MCF 10A (cell line): ENCODE measurements at regions not wholly inside any gene's neighbourhood (a gene's known extent, or its start where the extent isn't known, plus 50 kb on each side); places are given as distances from the start of the nearest gene placed in this dataset.
"Not testable (repeated sequence)": the region's sequence is repeated elsewhere in the genome, so short reads cannot be mapped to it uniquely, and the experiment has no call there.

Experiments used
- BruUV-seq: library from RNA; stranded (reverse); fragments of 400-500 nt; replicated peaks from 2 replicates; lab custom pipeline; 2021; lab: Mats Ljungman, UMichigan
- CTCF ChIA-PET: fragments of 300-600 bp; sonication (Branson Sonifier 250); formaldehyde crosslinking; extraction: SDS; loops from one replicate; lab custom pipeline; 2021; ENCODE audit warnings: antibody characterized with exemption, inconsistent platforms; lab: Yijun Ruan, JAX
- POLR2A ChIA-PET: fragments of 300-600, 350-650 bp; sonication (Branson Sonifier 250); formaldehyde crosslinking; extraction: SDS; loops from one replicate; lab custom pipeline; 2020; ENCODE audit warnings: antibody characterized with exemption, inconsistent platforms; lab: Yijun Ruan, JAX
- DNase-seq: peaks from one replicate; pipeline ENCODE4 v3.0.0-alpha.2; 2018; ENCODE audit not compliant: unreplicated experiment
- H3K27ac Mint-ChIP-seq: one replicate; pipeline ENCODE4 v1.8.0; 2022; ENCODE audit warnings: mild to moderate bottlenecking, low read depth, mixed read lengths; ENCODE audit not compliant: unreplicated experiment
- H3K27me3 Mint-ChIP-seq: one replicate; pipeline ENCODE4 v1.8.0; 2022; ENCODE audit warnings: mixed read lengths; ENCODE audit not compliant: insufficient read depth, unreplicated experiment
- H3K36me3 Mint-ChIP-seq: one replicate; pipeline ENCODE4 v1.8.0; 2022; ENCODE audit warnings: mild to moderate bottlenecking, moderate library complexity, mixed read lengths; ENCODE audit not compliant: insufficient read depth, unreplicated experiment
- H3K4me1 Mint-ChIP-seq: one replicate; pipeline ENCODE4 v1.8.0; 2022; ENCODE audit warnings: mixed read lengths; ENCODE audit not compliant: insufficient read depth, unreplicated experiment
- H3K4me3 Mint-ChIP-seq: one replicate; pipeline ENCODE4 v1.8.0; 2022; ENCODE audit warnings: mild to moderate bottlenecking, moderate library complexity, mixed read lengths; ENCODE audit not compliant: unreplicated experiment
- H3K9me3 Mint-ChIP-seq: one replicate; pipeline ENCODE4 v1.8.0; 2022; ENCODE audit warnings: mixed read lengths; ENCODE audit not compliant: unreplicated experiment
- CTCF ChIP-seq: fragments of 200-600 bp; IDR thresholded peaks from one replicate; pipeline ENCODE4 v1.8.0; 2022; ENCODE audit warnings: antibody characterized with exemption, mild to moderate bottlenecking; ENCODE audit not compliant: unreplicated experiment
- intact Hi-C: fragments of 100-400 bp; cut with micrococcal nuclease; formaldehyde crosslinking; loops from 2 replicates; pipeline ENCODE4 v1.14.1; 2022

- BruUV-seq: no TSS peak
- POLR2A ChIA-PET: no interaction called here
- peak; percentile 11 for TF ChIP-seq CTCF
- H3K27ac Mint-ChIP-seq: no peak overlapping the region
- intact Hi-C loops: loop anchor here (1.0 to 10.0 kb wide), 6 partner anchors 140 to 901 kb away; no protein-coding TSS in a partner anchor
- H3K9me3 Mint-ChIP-seq: no peaks in the 10 kb centered on the region
- CTCF ChIA-PET: interaction anchor here (0.6 kb wide), 1 partner anchor 32 kb away, joined by 3 read pairs; no protein-coding TSS in a partner anchor
- peak; percentile 72 for DNase-seq
- H3K4me3 Mint-ChIP-seq: no peak overlapping the region
- no peaks in the 10 kb centered on the region for H3K4me1 Mint-ChIP-seq
- no peaks in the 10 kb centered on the region for H3K27me3 Mint-ChIP-seq
- no peaks in the 10 kb centered on the region for H3K36me3 Mint-ChIP-seq
Measured at GRCh38 chr3:153927107-153927506, 194.1 kb upstream of the ARHGEF26 start.

- no peaks in the 10 kb centered on the region for H3K27me3 Mint-ChIP-seq
- H3K36me3 Mint-ChIP-seq: no peaks in the 10 kb centered on the region
- POLR2A ChIA-PET: no interaction called here
- CTCF ChIA-PET: no interaction called here
- no peaks in the 10 kb centered on the region for H3K9me3 Mint-ChIP-seq
- no peak for DNase-seq
- intact Hi-C loops: loop anchor here (5.0 to 10.0 kb wide), 3 partner anchors 142 to 334 kb away; no protein-coding TSS in a partner anchor
- H3K4me1 Mint-ChIP-seq: no peaks in the 10 kb centered on the region
- no peak for TF ChIP-seq CTCF
- no peak overlapping the region for H3K4me3 Mint-ChIP-seq
- BruUV-seq: no TSS peak
- H3K27ac Mint-ChIP-seq: no peak overlapping the region
Measured at GRCh38 chr3:153928851-153929250, 192.3 kb upstream of the ARHGEF26 start.

- H3K9me3 Mint-ChIP-seq, H3K36me3 Mint-ChIP-seq, H3K4me3 Mint-ChIP-seq, H3K4me1 Mint-ChIP-seq, BruUV-seq, POLR2A ChIA-PET, H3K27ac Mint-ChIP-seq, H3K27me3 Mint-ChIP-seq, DNase-seq, CTCF ChIA-PET, intact Hi-C loops: not testable (repeated sequence)
Measured at GRCh38 chr3:153933481-153933880, 187.7 kb upstream of the ARHGEF26 start.

GRCh38 chr3:153944084-153944483, 177.1 kb upstream of the ARHGEF26 start:
- Mint-ChIP-seq H3K27me3 (no peaks in the 10 kb centered on the region), H3K36me3 (no peaks in the 10 kb centered on the region), H3K9me3 (no peaks in the 10 kb centered on the region), H3K4me3 (no peak overlapping the region), H3K4me1 (no peaks in the 10 kb centered on the region), H3K27ac (no peak overlapping the region)
- DNase-seq: no peak
- no TSS peak for BruUV-seq
- TF ChIP-seq CTCF: no peak
- intact Hi-C loops: no loop called here
- ChIA-PET POLR2A (no interaction called here), CTCF (interaction anchor here (1.4 kb wide), 1 partner anchor 27 kb away, joined by 6 read pairs; no protein-coding TSS in a partner anchor)
